GM19468 (cell line): ENCODE measurements at regions not wholly inside any gene's neighbourhood (a gene's known extent, or its start where the extent isn't known, plus 50 kb on each side); places are given as distances from the start of the nearest gene placed in this dataset.

Source experiments
- ATAC-seq: cut with Tn5 transposase; IDR thresholded peaks from one replicate; pipeline ENCODE4 v1.9.1; 2021; ENCODE audit warnings: mild to moderate bottlenecking, moderate library complexity, moderate number of reproducible peaks; ENCODE audit not compliant: unreplicated experiment; ENCODE audit errors: extremely low read depth

GRCh38 chr1:217014066-217014465, 290.8 kb upstream of the ESRRG start:
- no peak for ATAC-seq

- no peak for ATAC-seq
Measured at GRCh38 chr1:217012659-217013058, 289.4 kb upstream of the ESRRG start.

DNA sequence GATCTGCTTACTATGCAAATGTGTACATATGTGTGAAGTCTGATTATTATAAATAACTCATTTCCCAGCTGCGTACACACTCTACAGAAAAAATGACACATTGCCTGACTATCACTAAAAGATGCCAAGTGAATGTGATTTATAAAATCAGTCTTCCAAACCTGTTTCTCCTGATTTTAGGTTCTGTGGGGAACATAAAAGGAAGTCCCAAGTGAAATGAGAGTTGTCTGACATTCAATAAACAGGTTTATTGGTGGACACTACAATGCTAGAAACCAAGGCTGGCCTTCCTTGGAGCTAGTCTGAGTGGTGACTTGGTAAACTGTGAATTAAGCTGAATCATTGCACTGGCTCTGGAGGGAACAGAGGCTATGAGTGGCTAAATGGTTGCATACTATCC, 287.9 kb upstream of the ESRRG start:
- ATAC-seq, result no peak

DNA sequence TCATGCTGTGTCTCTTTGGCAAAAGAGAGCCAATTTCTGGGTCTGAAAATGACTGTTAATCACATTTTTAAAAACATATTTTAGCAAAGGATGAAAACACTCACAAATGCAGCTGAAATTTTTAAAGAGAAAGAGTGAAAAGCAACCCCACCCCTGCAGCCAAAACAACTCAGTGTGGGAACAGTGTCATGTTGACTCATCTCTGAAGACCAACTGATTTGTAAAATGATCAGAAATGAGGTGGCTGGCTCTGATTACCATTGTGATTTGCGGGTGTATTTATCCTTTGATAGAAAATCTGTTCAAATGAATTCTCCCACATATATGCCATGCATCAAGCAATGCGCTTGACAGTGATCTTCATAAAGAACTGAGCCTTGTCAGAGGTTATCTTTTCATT, 287.0 kb upstream of the ESRRG start:
- ATAC-seq, result no peak

DNA sequence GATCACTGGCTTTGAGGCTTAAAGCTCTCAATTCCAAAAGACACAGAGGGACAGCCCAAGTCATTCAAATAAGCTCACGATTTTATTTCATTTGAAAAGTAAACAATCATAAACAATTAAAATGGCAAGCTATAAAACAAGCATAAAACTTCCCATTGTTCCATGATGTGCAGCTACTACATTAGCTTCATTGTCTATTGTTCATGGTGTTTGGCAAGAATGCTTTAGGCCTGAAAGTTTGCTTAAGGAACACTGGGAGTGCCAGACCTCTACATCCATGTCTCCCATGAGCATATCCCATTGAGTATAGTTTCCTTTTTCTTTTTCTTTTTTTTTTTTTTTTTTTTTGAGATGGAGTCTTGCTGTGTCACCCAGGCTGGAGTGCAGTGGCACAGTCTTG, 286.1 kb upstream of the ESRRG start:
- no peak for ATAC-seq

- peak; percentile 47 for ATAC-seq
Measured at GRCh38 chr1:217004776-217005436, 281.7 kb upstream of the ESRRG start.

DNA sequence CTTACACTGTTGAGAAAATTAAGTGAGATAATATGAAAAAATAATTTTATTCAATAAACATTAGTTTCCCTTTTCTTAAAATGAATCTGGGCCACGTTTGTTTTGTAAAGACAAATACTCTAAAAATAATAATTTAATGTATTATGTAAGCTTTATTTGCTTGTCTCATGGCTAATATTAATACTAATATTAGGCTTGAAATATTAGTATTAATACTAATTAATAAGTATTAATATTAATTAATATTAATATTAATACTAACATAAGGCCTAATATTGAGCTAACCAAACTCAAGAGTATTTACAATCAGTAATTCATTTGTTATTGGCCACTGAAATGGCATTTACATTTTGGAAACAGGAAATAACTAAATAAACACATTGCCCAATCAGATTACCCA, 280.1 kb upstream of the ESRRG start:
- ATAC-seq, result no peak

GRCh38 chr1:216997831-216998230, 274.6 kb upstream of the ESRRG start:
- ATAC-seq, result no peak

DNA sequence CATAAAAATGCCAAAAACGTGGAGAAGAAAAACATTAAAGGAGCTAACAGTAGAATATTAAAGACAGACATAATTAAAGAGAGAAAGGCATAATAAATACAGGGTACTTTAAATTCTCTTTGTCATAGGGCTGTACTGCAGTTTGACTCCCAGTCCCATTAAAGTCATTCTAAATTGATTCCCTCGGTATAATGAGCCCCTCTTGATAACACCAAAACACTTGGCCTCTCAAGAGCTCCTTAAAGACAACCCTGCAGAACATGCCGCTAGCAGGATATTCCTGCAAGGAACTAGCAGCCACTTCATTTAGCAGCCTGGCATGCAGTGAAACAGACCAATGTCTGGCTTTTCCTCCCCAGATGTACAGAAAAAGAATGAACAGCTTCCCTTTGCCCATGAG, 273.8 kb upstream of the ESRRG start:
- no peak for ATAC-seq

GRCh38 chr1:216984536-216984935, 261.3 kb upstream of the ESRRG start:
- ATAC-seq, result no peak

DNA sequence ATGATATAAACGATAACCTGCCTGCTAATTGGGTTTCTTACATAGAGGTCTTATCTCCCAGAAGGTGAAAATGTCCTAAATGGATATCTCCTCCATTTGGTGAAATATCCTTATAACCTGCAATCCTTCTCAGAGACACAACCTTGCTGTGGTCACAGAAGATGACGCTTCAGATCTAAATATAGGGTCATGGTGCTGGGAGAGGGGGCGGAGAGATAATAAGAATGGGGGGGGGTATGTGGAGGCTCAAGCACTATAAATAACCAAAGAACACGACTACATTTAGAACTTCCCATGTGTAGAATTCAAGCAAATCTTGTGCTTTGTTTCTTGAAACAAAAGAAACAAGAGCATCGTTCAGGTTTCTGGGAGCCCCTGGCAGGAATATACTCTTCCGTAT, 260.6 kb upstream of the ESRRG start:
- ATAC-seq, result no peak

- ATAC-seq, result no peak
Measured at GRCh38 chr1:216961516-216961915, 238.3 kb upstream of the ESRRG start.

DNA sequence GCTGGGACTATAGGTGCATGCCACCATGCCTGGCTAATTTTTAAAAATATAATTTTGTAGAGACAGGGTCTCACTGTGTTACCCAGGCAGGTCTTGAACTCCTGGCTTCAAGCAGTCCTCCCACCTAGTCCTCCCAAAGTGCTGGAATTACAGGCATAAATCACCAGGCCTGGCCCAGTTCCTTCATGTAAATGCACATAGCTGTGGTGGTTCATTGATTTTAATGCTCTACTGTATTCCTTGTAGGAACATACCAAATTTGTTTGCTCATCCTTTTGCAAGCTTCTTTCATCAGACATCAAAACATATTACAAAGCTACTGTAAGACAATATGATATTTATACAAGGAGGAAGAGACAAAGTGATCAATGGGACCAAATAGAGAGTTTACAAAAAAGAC, 237.5 kb upstream of the ESRRG start:
- no peak for ATAC-seq

DNA sequence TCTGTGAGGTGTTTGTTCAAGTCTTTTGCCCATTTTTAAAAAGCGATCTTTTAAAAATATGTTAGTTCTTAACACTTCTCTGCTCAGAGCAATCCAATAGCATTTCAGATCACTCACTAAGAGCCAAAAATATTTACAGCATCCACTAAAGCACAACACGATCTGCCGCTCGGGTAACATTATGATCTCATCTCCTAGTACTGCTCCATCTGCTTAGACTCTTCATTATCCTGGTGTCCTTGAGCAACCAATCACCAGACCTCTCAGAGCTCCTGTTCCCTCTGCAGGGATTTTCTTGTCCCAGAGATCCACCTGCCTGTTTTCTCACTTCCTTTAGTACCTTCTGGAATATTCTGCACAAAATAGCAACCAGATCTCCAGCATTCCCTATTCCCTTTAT, 235.3 kb upstream of the ESRRG start:
- ATAC-seq, result no peak

GRCh38 chr1:216953495-216953894, 230.3 kb upstream of the ESRRG start:
- ATAC-seq, result no peak

DNA sequence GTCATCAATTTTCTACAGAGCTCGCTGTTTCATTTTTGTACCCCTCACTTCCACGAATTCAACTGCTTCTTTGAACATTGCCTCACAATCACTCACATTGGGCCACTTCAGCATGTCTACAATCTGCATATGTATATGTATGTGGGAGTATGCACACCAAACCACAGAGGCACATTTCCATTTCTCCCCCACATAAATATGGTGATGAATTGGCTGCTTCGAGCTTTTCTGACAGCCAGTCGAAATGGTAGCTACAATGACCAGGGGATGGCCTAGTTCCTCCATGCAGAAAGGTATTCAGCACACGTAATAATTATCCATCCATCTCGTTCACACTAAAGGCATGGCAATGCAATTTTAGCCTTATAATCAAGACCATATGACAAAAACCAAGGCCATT, 229.6 kb upstream of the ESRRG start:
- ATAC-seq, result no peak

DNA sequence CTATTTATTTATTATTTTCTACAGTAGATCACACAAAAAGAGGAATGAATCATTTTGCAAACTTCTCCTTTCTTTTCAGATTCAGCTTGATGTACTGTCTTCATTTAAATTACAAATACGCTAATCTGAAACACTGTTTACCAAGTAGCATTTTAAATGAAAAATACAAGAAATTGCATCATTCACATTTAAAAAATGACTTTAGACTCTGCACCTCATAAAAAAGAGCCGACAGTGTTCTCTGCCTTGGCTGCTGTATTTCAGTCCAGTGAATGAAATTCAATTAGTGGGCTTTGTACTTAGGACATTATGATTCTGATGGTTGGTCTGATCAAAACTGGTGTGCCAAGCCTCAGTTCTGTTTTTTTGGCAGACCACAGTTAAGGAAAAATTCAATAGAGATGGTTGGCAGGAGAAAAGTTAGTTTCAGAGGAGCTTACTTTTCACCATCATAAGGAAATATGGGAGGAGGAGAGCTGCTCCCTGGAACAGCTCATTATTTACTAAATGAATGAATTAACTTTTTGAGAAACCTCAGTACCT, 222.4 kb upstream of the ESRRG start:
- no peak for ATAC-seq

- no peak for ATAC-seq
Measured at GRCh38 chr1:216944864-216945510, 221.8 kb upstream of the ESRRG start.

DNA sequence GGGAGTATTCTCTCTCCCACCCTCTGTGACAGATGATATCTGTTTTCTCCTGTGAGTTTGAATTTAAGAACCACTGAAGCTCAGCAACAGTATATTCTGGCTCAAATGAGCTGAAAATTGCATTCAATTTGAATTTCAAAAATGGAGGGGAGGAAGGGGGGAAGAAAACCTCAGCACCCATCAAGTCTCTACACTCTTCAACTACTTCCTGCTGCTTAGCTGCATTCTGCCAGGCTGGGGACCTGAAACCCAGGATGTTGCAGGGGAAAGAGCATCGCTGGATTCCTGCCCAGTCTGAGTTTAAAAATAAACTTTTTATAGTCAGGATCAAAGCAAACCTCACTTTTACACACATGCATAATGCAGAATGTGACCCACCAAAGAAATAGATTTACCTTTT, 214.3 kb upstream of the ESRRG start:
- ATAC-seq, result no peak

GRCh38 chr1:216936779-216937178, 213.6 kb upstream of the ESRRG start:
- ATAC-seq, result no peak

DNA sequence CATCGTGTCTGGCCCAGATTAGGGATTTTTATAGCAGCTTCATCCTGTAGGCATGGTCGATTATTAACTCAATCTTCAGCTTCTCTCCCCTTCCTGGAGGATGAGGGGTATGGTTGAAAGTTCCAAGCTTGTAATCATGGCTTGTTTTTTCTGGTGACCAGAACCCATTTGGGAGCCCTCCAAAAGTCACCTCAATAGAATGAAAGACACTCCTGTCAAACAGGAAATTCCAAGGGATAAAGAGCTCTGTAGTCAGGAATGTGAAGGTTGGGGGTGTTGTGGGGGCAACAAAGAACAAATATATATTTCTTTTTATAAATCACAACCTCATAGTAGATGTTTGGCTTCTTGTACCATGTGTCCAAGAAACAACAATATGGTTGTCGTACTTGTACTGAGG, 212.7 kb upstream of the ESRRG start:
- no peak for ATAC-seq

DNA sequence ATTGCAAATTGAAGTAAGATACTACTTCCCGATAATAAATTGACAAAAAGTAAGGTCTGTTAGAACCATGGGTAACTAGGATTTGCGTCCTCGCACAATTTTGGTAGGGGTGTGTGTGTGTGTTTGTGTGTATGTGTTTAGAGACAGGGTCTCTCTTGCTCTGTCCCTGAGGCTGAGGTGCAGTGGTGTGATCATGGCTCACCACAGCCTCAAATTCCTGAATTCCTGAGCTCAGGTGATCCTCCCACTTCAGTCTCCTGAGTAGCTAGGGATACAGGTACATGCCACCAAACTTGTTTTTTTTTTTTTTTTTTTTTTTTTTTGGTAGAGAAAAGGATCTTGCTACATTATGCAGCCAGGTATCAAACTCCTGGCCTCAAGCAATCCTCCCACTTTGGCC, 209.2 kb upstream of the ESRRG start:
- no peak for ATAC-seq
